Body of pancreas (tissue), 4 donors: ENCODE measurements at regions not wholly inside any gene's neighbourhood (a gene's known extent, or its start where the extent isn't known, plus 50 kb on each side); places are given as distances from the start of the nearest gene placed in this dataset.
A peak's percentile ranks its signal among the peaks of the same experiment; 100 is the strongest.
"Not testable (repeated sequence)": the region's sequence is repeated elsewhere in the genome, so short reads cannot be mapped to it uniquely, and the experiment has no call there.

ENCODE experiments used
- ATAC-seq: fragments of 150-250 bp; one replicate; pipeline ENCODE4 v1.9.1; 2016
- DNase-seq, 4 donors: peaks; one replicate each; pipeline ENCODE4 v3.0.0-alpha.2; 2019
- H3K27ac ChIP-seq, 4 donors: fragments of 200-600 bp; sonication (generic); 1 replicate in 3 of 4; 2 replicates in 1 of 4; pipeline versions ENCODE4 v1.5.1 to v1.6.1; 2016 to 2019; ENCODE audit warnings: mild to moderate bottlenecking in 1 of 4, mixed read lengths in 1 of 4, moderate library complexity in 1 of 4
- H3K27me3 ChIP-seq, 2 donors: fragments of 200-600 bp; sonication (generic); one replicate each; pipeline ENCODE4 v1.6.0; 2016; ENCODE audit warnings: mild to moderate bottlenecking in 1 of 2
- H3K36me3 ChIP-seq, 2 donors: fragments of 200-600 bp; sonication (generic); replicated peaks in 1 of 2; 2 replicates each; pipeline ENCODE4 v1.5.1; 2016; ENCODE audit warnings: low read depth in 2 of 2; ENCODE audit not compliant: insufficient read depth in 1 of 2
- H3K4me1 ChIP-seq: fragments of 200-600 bp; sonication (generic); one replicate; pipeline ENCODE4 v1.6.0; 2016
- H3K4me3 ChIP-seq, 2 donors: fragments of 200-600 bp; sonication (generic); 1 replicate in 1 of 2; 2 replicates in 1 of 2; pipeline ENCODE4 v1.5.1; 2016 to 2019
- H3K9me3 ChIP-seq, 3 donors: fragments of 200-600 bp; sonication (generic); 1 replicate in 2 of 3; 2 replicates in 1 of 3; pipeline ENCODE4 v1.5.1; 2016
- POLR2A ChIP-seq, 3 donors: fragments of 450-650 bp; IDR thresholded peaks; one replicate each; pipeline ENCODE4 v1.6.1; 2016; ENCODE audit warnings: antibody characterized with exemption in 3 of 3, mild to moderate bottlenecking in 2 of 3
- WGBS, 2 donors: methylation state at CpG; one replicate each; pipeline ENCODE4 v1.1.5; 2017; 5-methylcytosine and 5-hydroxymethylcytosine counted together
- intact Hi-C: fragments of 100-400 bp; cut with DNase I; formaldehyde crosslinking; loops from one replicate; pipeline ENCODE4 v1.15.1; 2023
- TF ChIP-seq, protein P1 (sequence below), 7 experiments: fragments of 450-650 bp in 4 of 7; fragments of 200-600 bp in 3 of 7; sonication (generic) in 3 of 7; IDR thresholded peaks; one replicate each; pipeline ENCODE4 v1.5.1; 2016 to 2019; ENCODE audit warnings: antibody characterized with exemption in 7 of 7

DNA sequence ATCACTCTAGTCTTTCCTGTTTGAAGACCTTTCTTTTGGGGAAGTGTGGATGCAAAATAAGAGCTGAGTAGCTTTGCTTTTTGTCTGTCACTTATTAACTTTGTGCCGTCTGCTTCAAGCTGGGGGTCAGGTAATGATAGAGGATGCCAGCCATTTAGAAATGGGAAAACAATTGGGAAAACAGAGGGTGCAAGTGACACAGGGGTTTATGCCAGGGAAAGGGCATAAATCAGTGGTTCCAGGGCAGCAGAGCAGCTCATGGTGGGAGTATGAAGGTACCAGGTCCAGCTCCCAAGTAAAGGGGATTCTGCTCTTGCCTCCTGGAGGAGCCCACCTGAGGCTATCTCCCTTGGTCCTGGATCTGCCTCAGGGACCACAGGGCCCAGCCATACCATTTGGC is 91.9 kb upstream of the GPR50 start:
- 25 to 38% methylated on average over 1 of the region's 1 CpG for WGBS, 2 donors
- ATAC-seq (no peak), DNase-seq (no peak)
- no peaks in the 10 kb centered on the region for H3K36me3 ChIP-seq
- H3K4me1 ChIP-seq: peaks cover 18% of the 10 kb centered on the region
- H3K4me3 ChIP-seq: no peak overlapping the region
- H3K27ac ChIP-seq: no peak overlapping the region
- no peaks in the 10 kb centered on the region for H3K27me3 ChIP-seq
- H3K9me3 ChIP-seq: no peaks in the 10 kb centered on the region
- intact Hi-C loops: loop anchor here (5.0 kb wide), 1 partner anchor 312 kb away; no protein-coding TSS in a partner anchor
- TF ChIP-seq, protein P1, sequence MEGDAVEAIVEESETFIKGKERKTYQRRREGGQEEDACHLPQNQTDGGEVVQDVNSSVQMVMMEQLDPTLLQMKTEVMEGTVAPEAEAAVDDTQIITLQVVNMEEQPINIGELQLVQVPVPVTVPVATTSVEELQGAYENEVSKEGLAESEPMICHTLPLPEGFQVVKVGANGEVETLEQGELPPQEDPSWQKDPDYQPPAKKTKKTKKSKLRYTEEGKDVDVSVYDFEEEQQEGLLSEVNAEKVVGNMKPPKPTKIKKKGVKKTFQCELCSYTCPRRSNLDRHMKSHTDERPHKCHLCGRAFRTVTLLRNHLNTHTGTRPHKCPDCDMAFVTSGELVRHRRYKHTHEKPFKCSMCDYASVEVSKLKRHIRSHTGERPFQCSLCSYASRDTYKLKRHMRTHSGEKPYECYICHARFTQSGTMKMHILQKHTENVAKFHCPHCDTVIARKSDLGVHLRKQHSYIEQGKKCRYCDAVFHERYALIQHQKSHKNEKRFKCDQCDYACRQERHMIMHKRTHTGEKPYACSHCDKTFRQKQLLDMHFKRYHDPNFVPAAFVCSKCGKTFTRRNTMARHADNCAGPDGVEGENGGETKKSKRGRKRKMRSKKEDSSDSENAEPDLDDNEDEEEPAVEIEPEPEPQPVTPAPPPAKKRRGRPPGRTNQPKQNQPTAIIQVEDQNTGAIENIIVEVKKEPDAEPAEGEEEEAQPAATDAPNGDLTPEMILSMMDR (IDR thresholded peaks at IDR 0.05): no peak
- no peak for TF ChIP-seq POLR2A (IDR thresholded peaks at IDR 0.05)

DNA sequence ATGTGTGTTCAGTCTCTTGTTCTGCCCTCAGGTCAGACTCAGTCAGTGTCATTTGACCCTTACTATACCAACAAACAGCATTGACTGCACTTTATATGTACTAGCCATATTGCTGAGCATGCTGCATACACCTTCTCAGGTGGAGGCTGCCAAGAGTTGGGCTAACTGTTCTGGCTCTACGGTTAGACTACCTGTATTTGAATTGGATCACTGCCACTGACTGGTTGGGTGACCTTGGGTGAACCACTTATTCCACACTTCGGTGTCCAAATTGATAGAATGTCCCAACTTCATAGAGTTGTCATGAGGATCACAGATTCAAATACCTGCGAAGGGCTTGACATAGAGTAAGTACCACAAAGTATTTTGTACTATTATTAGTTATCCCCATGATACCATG is 91.2 kb upstream of the GPR50 start:
- no peaks in the 10 kb centered on the region for H3K27me3 ChIP-seq
- TF ChIP-seq POLR2A (IDR thresholded peaks at IDR 0.05): no peak
- ATAC-seq: peak; percentile 42
- H3K4me3 ChIP-seq: no peak overlapping the region
- DNase-seq: peak; percentile 39 to 69 (median 62)
- no peaks in the 10 kb centered on the region for H3K36me3 ChIP-seq
- WGBS, 2 donors: 12 to 20% methylated on average over 1 to 3 of the region's 3 CpGs
- H3K27ac ChIP-seq: no peak overlapping the region
- H3K4me1 ChIP-seq: peaks cover 18% of the 10 kb centered on the region
- intact Hi-C loops: no loop called here
- no peaks in the 10 kb centered on the region for H3K9me3 ChIP-seq

DNA sequence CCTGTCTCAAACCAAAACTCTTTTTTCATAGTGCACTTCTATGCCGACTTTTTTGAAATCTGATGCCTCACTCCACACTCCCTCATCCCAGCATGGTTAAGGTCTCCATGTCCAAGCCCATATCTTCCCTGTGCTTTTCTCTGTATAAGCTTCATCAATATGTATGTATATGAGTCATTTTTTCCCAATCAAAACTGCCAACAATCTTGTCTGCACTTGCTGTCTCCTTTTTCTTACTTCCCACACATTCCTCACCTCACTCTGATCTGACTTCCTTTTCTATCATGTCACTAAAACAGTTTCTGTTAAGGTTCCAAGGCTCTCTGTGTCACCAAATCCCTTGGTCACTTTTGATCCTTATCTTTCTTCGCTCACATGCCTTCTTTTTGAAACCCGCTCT is 88.2 kb upstream of the GPR50 start:
- H3K27me3 ChIP-seq: no peaks in the 10 kb centered on the region
- no peaks in the 10 kb centered on the region for H3K36me3 ChIP-seq
- no peak for ATAC-seq
- WGBS, 2 donors: 75 to 85% methylated on average over 3 of the region's 3 CpGs
- no peak for DNase-seq
- H3K4me3 ChIP-seq: no peak overlapping the region
- peaks cover 7% of the 10 kb centered on the region for H3K4me1 ChIP-seq
- intact Hi-C loops: no loop called here
- H3K9me3 ChIP-seq: no peaks in the 10 kb centered on the region
- TF ChIP-seq, protein P1 (IDR thresholded peaks at IDR 0.05): no peak
- TF ChIP-seq POLR2A (IDR thresholded peaks at IDR 0.05): no peak
- H3K27ac ChIP-seq: no peak overlapping the region

DNA sequence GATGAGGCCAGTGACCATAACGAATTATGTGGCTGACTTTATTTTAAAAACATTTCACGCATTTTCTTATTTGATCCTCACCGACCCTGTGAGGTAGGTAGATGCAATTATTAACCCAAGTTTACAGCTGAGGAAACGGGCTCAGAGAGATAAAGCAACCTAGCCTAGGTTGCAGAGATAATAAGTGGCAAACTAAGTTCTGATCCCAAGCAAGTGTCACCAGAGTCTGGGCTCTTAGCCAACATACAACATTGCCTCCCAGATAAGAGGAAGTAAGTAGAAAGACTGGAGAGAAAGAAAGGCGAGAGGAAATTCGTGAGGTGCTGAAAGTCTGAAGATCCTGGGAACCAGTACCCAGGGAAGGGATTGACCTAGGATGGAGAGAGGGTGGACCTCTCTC is 77.4 kb upstream of the GPR50 start:
- DNase-seq: peak in 1 of 4 donors; percentile 14
- H3K27ac ChIP-seq: no peak overlapping the region
- TF ChIP-seq POLR2A (IDR thresholded peaks at IDR 0.05): no peak
- TF ChIP-seq, protein P1 (IDR thresholded peaks at IDR 0.05): no peak
- peaks cover 7% of the 10 kb centered on the region for H3K4me1 ChIP-seq
- H3K27me3 ChIP-seq: no peaks in the 10 kb centered on the region
- H3K4me3 ChIP-seq: no peak overlapping the region
- no peaks in the 10 kb centered on the region for H3K9me3 ChIP-seq
- H3K36me3 ChIP-seq: no peaks in the 10 kb centered on the region
- 0 to 1% methylated on average over 6 of the region's 6 CpGs for WGBS, 2 donors
- intact Hi-C loops: no loop called here
- no peak for ATAC-seq

DNA sequence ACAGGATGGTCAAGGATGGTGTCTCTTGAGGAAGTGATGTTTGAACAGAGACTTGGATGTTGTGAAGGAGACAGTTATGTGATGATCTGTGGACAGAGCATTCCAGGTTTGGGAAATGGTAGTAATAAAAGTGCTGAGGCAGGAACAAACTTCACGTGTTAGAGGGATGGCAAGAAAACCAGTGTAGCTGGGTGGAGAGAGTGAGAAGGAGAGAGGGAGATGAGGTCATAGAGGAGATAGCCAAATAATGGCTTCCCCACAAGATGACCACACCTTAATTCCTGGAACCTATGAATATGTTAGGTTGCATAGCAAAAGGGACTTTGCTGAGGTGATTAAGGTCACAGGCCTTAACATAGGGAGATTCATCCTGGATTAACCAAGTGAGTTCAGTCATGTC is 75.6 kb upstream of the GPR50 start:
- H3K4me3 ChIP-seq: no peak overlapping the region
- DNase-seq (no peak), ATAC-seq (no peak)
- intact Hi-C loops: no loop called here
- H3K9me3 ChIP-seq: no peaks in the 10 kb centered on the region
- WGBS, 2 donors: 57 to 88% methylated on average over 1 of the region's 1 CpG
- no peaks in the 10 kb centered on the region for H3K27me3 ChIP-seq
- H3K36me3 ChIP-seq: no peaks in the 10 kb centered on the region
- H3K4me1 ChIP-seq: peaks cover 7% of the 10 kb centered on the region
- H3K27ac ChIP-seq: no peak overlapping the region
- no peak for TF ChIP-seq POLR2A (IDR thresholded peaks at IDR 0.05)
- TF ChIP-seq, protein P1 (IDR thresholded peaks at IDR 0.05): no peak

DNA sequence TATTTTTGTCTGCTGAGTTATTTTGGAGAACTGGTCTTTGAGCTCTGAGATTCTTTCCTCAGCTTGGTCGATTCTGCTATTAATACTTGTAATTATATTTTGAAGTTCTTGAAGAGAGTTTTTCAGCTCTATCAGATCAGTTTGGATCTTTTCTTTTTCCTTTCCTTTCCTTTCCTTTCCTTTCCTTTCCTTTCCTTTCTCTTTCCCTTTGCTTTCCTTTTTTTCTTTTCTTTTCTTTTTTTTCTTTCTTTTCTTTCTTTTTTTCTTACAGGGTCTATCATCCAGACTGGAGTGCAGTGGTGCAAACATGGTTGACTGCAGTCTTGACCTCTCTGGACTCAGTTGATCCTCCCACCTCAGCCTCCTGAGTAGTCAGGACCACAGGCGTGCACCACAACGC is 63.2 kb upstream of the GPR50 start:
- H3K27me3 ChIP-seq, ATAC-seq, H3K4me3 ChIP-seq, H3K36me3 ChIP-seq, H3K9me3 ChIP-seq, H3K27ac ChIP-seq, DNase-seq, intact Hi-C loops, H3K4me1 ChIP-seq: not testable (repeated sequence)
- 77 to 83% methylated on average over 2 to 3 of the region's 3 CpGs for WGBS, 2 donors
